SIG-M5 treated with dmso at 0.1 percent for 504 hours (cell line): ENCODE measurements at regions not wholly inside any gene's neighbourhood (a gene's known extent, or its start where the extent isn't known, plus 50 kb on each side); places are given as distances from the start of the nearest gene placed in this dataset.
A peak's percentile ranks its signal among the peaks of the same experiment; 100 is the strongest.
"Not testable (repeated sequence)": the region's sequence is repeated elsewhere in the genome, so short reads cannot be mapped to it uniquely, and the experiment has no call there.

Experiments
- DNase-seq: peaks from one replicate; lab custom pipeline; 2025; ENCODE audit not compliant: unreplicated experiment; lab: John Stamatoyannopoulos, UW

- DNase-seq: no peak
Measured at GRCh38 chr4:179361978-179362486, 1919.8 kb upstream of the AGA start.

- DNase-seq: not testable (repeated sequence)
Measured at GRCh38 chr4:179365932-179366331, 1923.7 kb upstream of the AGA start.

GRCh38 chr4:179372242-179372641 is 1930.0 kb upstream of the AGA start:
- DNase-seq: no peak

GRCh38 chr4:179372746-179373145 is 1930.5 kb upstream of the AGA start:
- peak; percentile 27 for DNase-seq

GRCh38 chr4:179378847-179379246 is 1936.6 kb upstream of the AGA start:
- not testable (repeated sequence) for DNase-seq

- no peak for DNase-seq
Measured at GRCh38 chr4:179392787-179393186, 1950.5 kb upstream of the AGA start.

GRCh38 chr4:179398414-179398813 is 1956.2 kb upstream of the AGA start:
- DNase-seq: peak; percentile 76

GRCh38 chr4:179399054-179399782 is 1957.0 kb upstream of the AGA start:
- peak; percentile 8 for DNase-seq

- no peak for DNase-seq
Measured at GRCh38 chr4:179415037-179415846, 1973.0 kb upstream of the AGA start.

GRCh38 chr4:179415847-179416223 is 1973.6 kb upstream of the AGA start:
- no peak for DNase-seq

GRCh38 chr4:179417357-179417756 is 1975.1 kb upstream of the AGA start:
- DNase-seq: no peak

GRCh38 chr4:179437962-179438361 is 1995.7 kb upstream of the AGA start:
- DNase-seq: no peak

GRCh38 chr4:179441596-179441995 is 1999.4 kb upstream of the AGA start:
- no peak for DNase-seq

GRCh38 chr4:179447308-179447707 is 2005.1 kb upstream of the AGA start:
- DNase-seq: no peak

- peak; percentile 22 for DNase-seq
Measured at GRCh38 chr4:179465131-179465797, 2023.0 kb upstream of the AGA start.

GRCh38 chr4:179467878-179468277 is 2025.6 kb upstream of the AGA start:
- DNase-seq: no peak

- DNase-seq: no peak
Measured at GRCh38 chr4:179472164-179472563, 2029.9 kb upstream of the AGA start.

- DNase-seq: no peak
Measured at GRCh38 chr4:179478608-179479007, 2036.4 kb upstream of the AGA start.

- DNase-seq: no peak
Measured at GRCh38 chr4:179485781-179486180, 2043.5 kb upstream of the AGA start.

GRCh38 chr4:179486570-179487335 is 2044.5 kb upstream of the AGA start:
- no peak for DNase-seq
